Left lung (tissue), 4 donors: ENCODE measurements at regions not wholly inside any gene's neighbourhood (a gene's known extent, or its start where the extent isn't known, plus 50 kb on each side); places are given as distances from the start of the nearest gene placed in this dataset.

ENCODE experiments used
- ATAC-seq: fragments of 200-7000 bp; cut with Tn5 transposase; one replicate; pipeline ENCODE4 v1.9.1; 2020; ENCODE audit warnings: moderate library complexity
- DNase-seq, 4 donors: peaks; one replicate each; pipeline ENCODE4 v3.0.0-alpha.2; 2013 to 2020
- H3K27ac ChIP-seq, 2 donors: fragments of 200-600 bp; sonication (generic) in 1 of 2; one replicate each; pipeline versions ENCODE4 v1.5.0 to v1.8.0; 2020 to 2021
- H3K27me3 ChIP-seq, 2 donors: fragments of 200-600 bp; sonication (generic) in 1 of 2; one replicate each; pipeline versions ENCODE4 v1.5.0 to v1.8.0; 2020 to 2021
- H3K36me3 ChIP-seq, 2 donors: fragments of 200-600 bp; sonication (generic) in 1 of 2; one replicate each; pipeline versions ENCODE4 v1.5.0 to v1.8.0; 2020 to 2021
- H3K4me1 ChIP-seq, 2 donors: fragments of 200-600 bp; one replicate each; pipeline ENCODE4 v1.8.0; 2021
- H3K4me3 ChIP-seq, 2 donors: fragments of 200-600 bp; sonication (generic) in 1 of 2; one replicate each; pipeline versions ENCODE4 v1.5.0 to v1.8.0; 2020 to 2021; ENCODE audit warnings: mild to moderate bottlenecking in 1 of 2
- H3K9me3 ChIP-seq, 2 donors: fragments of 200-600 bp; sonication (generic) in 1 of 2; one replicate each; pipeline versions ENCODE4 v1.5.0 to v1.8.0; 2020 to 2021
- CTCF ChIP-seq, 2 donors: fragments of 200-600 bp; sonication (generic) in 1 of 2; IDR thresholded peaks; one replicate each; pipeline versions ENCODE4 v1.5.0 to v1.8.0; 2021; ENCODE audit warnings: antibody characterized with exemption in 2 of 2
- intact Hi-C, 2 donors: fragments of 100-400 bp; cut with DNase I; formaldehyde crosslinking; loops; one replicate each; pipeline versions ENCODE4 v1.11.2 to v1.14.2; 2022
- donor health status: DM: no; HTN: yes; CAD: no.
- donor health status: DM: no; HTN: no; CAD: no.

DNA sequence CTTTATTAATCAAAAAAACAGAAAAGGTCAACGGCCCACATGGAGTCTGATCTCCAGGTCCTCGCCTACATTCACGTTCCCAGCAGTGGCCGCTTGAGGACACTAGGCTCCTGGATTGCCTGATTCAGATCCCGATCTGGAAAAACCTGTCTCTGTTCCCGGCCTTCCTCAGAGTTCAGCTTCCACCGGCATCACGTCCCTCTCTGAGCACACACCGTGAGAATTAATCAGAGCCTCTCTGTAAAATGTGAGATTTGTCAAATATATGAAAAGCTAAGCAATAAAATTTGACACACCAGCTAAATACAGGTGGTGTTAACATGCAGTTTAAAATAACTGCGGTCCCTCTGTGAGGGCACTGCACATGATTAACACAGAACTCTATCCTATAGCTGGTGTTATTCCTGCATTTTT, 122.8 kb upstream of the COL21A1 start:
- TF ChIP-seq CTCF (IDR thresholded peaks at IDR 0.05): peak in 1 of 2 donors; percentile 36
- H3K27ac ChIP-seq: peak overlapping the region; percentile 71 to 77
- no peaks in the 10 kb centered on the region for H3K27me3 ChIP-seq
- H3K4me1 ChIP-seq: peaks cover 20 to 49% of the 10 kb centered on the region in 2 donors
- intact Hi-C loops: no loop called here
- DNase-seq (peak in 2 of 4 donors; percentile 64), ATAC-seq (peak; percentile 88)
- H3K9me3 ChIP-seq: no peaks in the 10 kb centered on the region
- H3K4me3 ChIP-seq: no peak overlapping the region
- H3K36me3 ChIP-seq: no peaks in the 10 kb centered on the region

GRCh38 chr6:56368491-56368890, 121.1 kb upstream of the COL21A1 start:
- TF ChIP-seq CTCF (IDR thresholded peaks at IDR 0.05): no peak
- Histone ChIP-seq H3K9me3 (no peaks in the 10 kb centered on the region), H3K4me3 (no peak overlapping the region), H3K27me3 (no peaks in the 10 kb centered on the region), H3K4me1 (peaks cover 20 to 49% of the 10 kb centered on the region in 2 donors), H3K36me3 (no peaks in the 10 kb centered on the region), H3K27ac (peak overlapping the region in 1 of 2 donors; percentile 46)
- ATAC-seq (no peak), DNase-seq (no peak)
- intact Hi-C loops: no loop called here

DNA sequence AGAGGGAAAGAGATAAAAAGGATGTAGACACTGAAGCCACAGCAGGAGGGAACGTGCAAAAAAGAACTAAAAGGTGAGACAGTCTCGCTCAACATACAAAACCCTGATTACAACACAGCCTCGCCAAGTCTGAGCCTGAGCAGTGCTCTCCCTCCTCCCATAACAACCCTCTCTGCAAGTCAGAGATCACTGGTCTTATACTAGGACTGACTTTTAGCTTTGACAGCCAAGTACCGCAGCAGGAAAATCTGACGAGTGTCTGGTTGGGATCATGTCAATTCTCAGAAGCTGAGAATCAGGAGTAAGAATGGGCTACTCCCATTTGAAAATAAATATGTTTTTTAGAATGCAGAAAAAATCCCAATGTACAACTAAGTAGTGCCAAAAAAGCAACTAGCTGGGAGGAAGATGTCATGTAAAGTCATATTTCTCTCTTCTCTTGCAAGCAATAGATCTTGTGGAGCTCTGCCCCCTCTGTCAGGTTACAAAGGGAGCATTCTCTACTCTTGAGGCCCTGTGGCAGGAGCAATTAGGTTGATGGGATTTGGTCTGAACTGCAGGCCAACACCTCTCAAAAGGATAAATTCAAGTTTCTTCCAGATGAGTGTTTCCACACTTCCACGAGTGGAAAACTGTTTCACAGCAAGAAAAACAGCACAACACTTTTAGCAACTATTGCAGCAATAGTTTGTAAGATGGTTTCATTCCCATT, 118.9 kb upstream of the COL21A1 start:
- Histone ChIP-seq H3K36me3 (no peaks in the 10 kb centered on the region), H3K27ac (peak overlapping the region in 1 of 2 donors; percentile 10), H3K9me3 (no peaks in the 10 kb centered on the region), H3K4me3 (no peak overlapping the region), H3K27me3 (no peaks in the 10 kb centered on the region), H3K4me1 (peaks cover 13 to 33% of the 10 kb centered on the region in 2 donors)
- intact Hi-C loops: no loop called here
- TF ChIP-seq CTCF (IDR thresholded peaks at IDR 0.05): no peak
- no peak for DNase-seq
- ATAC-seq: no peak

- intact Hi-C loops: no loop called here
- no peaks in the 10 kb centered on the region for H3K27me3 ChIP-seq
These were observed 117.5 kb upstream of the COL21A1 start for GRCh38 chr6:56364827-56365339.

More at GRCh38 chr6:56364827-56365339, 117.5 kb upstream of the COL21A1 start:
- H3K4me1 ChIP-seq: peaks cover under 1 to 19% of the 10 kb centered on the region in 2 donors
- DNase-seq (no peak), ATAC-seq (peak; percentile 33)
- no peak for TF ChIP-seq CTCF (IDR thresholded peaks at IDR 0.05)
- no peaks in the 10 kb centered on the region for H3K36me3 ChIP-seq
- no peaks in the 10 kb centered on the region for H3K9me3 ChIP-seq
- no peak overlapping the region for H3K4me3 ChIP-seq
- H3K27ac ChIP-seq: no peak overlapping the region
